ENCODE measurements at regions not wholly inside any gene's neighbourhood (a gene's known extent, or its start where the extent isn't known, plus 50 kb on each side); places are given as distances from the start of the nearest gene placed in this dataset.

- no peak for TF ChIP-seq POLR2A (IDR thresholded peaks at IDR 0.05; ENCODE audit: low read depth)
- TF ChIP-seq, protein P1, sequence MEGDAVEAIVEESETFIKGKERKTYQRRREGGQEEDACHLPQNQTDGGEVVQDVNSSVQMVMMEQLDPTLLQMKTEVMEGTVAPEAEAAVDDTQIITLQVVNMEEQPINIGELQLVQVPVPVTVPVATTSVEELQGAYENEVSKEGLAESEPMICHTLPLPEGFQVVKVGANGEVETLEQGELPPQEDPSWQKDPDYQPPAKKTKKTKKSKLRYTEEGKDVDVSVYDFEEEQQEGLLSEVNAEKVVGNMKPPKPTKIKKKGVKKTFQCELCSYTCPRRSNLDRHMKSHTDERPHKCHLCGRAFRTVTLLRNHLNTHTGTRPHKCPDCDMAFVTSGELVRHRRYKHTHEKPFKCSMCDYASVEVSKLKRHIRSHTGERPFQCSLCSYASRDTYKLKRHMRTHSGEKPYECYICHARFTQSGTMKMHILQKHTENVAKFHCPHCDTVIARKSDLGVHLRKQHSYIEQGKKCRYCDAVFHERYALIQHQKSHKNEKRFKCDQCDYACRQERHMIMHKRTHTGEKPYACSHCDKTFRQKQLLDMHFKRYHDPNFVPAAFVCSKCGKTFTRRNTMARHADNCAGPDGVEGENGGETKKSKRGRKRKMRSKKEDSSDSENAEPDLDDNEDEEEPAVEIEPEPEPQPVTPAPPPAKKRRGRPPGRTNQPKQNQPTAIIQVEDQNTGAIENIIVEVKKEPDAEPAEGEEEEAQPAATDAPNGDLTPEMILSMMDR (IDR thresholded peaks at IDR 0.05), result no peak
- TF ChIP-seq POLR2AphosphoS5 (IDR thresholded peaks at IDR 0.05), result no peak
Measured at GRCh38 chr6:79784395-79784753, 153.2 kb downstream of the SH3BGRL2 start.
